GM12878 (cell line): ENCODE measurements at regions not wholly inside any gene's neighbourhood (a gene's known extent, or its start where the extent isn't known, plus 50 kb on each side); places are given as distances from the start of the nearest gene placed in this dataset.

Source experiments
- BCL11A ChIP-seq: IDR thresholded peaks from 2 replicates; pipeline ENCODE4 v1.6.1; 2011; ENCODE audit warnings: low read depth, low read length
- BMI1 ChIP-seq: fragments of 450-650 bp; IDR thresholded peaks from 2 replicates; pipeline ENCODE4 v1.6.1; 2016; ENCODE audit warnings: mild to moderate bottlenecking, moderate library complexity, borderline replicate concordance
- BRCA1 ChIP-seq: IDR thresholded peaks from 2 replicates; pipeline ENCODE4 v1.6.1; 2011; ENCODE audit warnings: low read depth, low read length, improper control_type of control experiment
- CHD2 ChIP-seq: IDR thresholded peaks from 2 replicates; pipeline ENCODE4 v1.6.1; 2011; ENCODE audit warnings: low read depth, low read length, improper control_type of control experiment, borderline replicate concordance
- CTCF ChIP-seq, 3 experiments: IDR thresholded peaks in 2 of 3; conservative IDR thresholded peaks in 1 of 3; 2 replicates each; pipeline ENCODE4 v1.5.1; 2011; ENCODE audit warnings: low read depth in 3 of 3, low read length in 3 of 3, mild to moderate bottlenecking in 3 of 3, control low read depth in 2 of 3, moderate library complexity in 2 of 3, inconsistent platforms in 1 of 3, mixed read lengths in 1 of 3; ENCODE audit not compliant: control insufficient read depth in 2 of 3, insufficient read depth in 1 of 3; ENCODE audit errors: extremely low read depth in 1 of 3
- FOXK2 ChIP-seq: fragments of 450-650 bp; IDR thresholded peaks from 2 replicates; pipeline ENCODE4 v1.6.1; 2017; ENCODE audit warnings: mild to moderate bottlenecking, moderate library complexity
- GATAD2B ChIP-seq: fragments of 450-650 bp; conservative IDR thresholded peaks from 2 replicates; pipeline ENCODE4 v1.6.1; 2017; ENCODE audit warnings: low read depth, mild to moderate bottlenecking, moderate library complexity
- HDAC6 ChIP-seq: fragments of 200-600 bp; sonication (generic); IDR thresholded peaks from one replicate; pipeline ENCODE4 v1.8.0; 2017; ENCODE audit warnings: antibody characterized with exemption; ENCODE audit not compliant: unreplicated experiment
- JUND ChIP-seq: IDR thresholded peaks from 2 replicates; pipeline ENCODE4 v1.6.1; 2012; ENCODE audit warnings: low read depth, mild to moderate bottlenecking, low read length, improper control_type of control experiment, moderate library complexity
- MAX ChIP-seq: IDR thresholded peaks from 2 replicates; pipeline ENCODE4 v1.6.1; 2012; ENCODE audit warnings: low read depth, low read length, improper control_type of control experiment
- MYC ChIP-seq: IDR thresholded peaks from 2 replicates; pipeline ENCODE4 v1.6.1; 2011; ENCODE audit warnings: mild to moderate bottlenecking, low read length, moderate library complexity, inconsistent platforms; ENCODE audit not compliant: insufficient read depth, insufficient replicate concordance, insufficient read length, severe bottlenecking
- POLR2A ChIP-seq: IDR thresholded peaks from 2 replicates; pipeline ENCODE4 v1.6.1; 2011; ENCODE audit warnings: low read depth, mild to moderate bottlenecking, low read length
- TCF7 ChIP-seq: IDR thresholded peaks from 2 replicates; pipeline ENCODE4 v1.6.1; 2014; ENCODE audit warnings: antibody characterized with exemption, borderline replicate concordance
- ZNF24 ChIP-seq: fragments of 450-650 bp; IDR thresholded peaks from 2 replicates; pipeline ENCODE4 v1.6.1; 2017; ENCODE audit warnings: antibody characterized with exemption, mild to moderate bottlenecking

- TF ChIP-seq GATAD2B (no peak), CTCF (IDR thresholded peaks at IDR 0.05 in 2 of 3, conservative IDR thresholded peaks at IDR 0.05 in 1 of 3; ENCODE audit: control insufficient read depth in 2 of 3, extremely low read depth in 1 of 3, insufficient read depth in 1 of 3, low read depth in 3 of 3, low read length in 3 of 3) (no peak), HDAC6 (no peak), CHD2 (no peak), JUND (no peak), BCL11A (no peak), TCF7 (no peak), POLR2A (no peak), ZNF24 (no peak), BMI1 (no peak), BRCA1 (no peak), MAX (no peak), FOXK2 (no peak), MYC (no peak)
Measured at GRCh38 chr18:65279668-65280305, 471.0 kb upstream of the CDH7 start.
